ENCODE measurements at regions not wholly inside any gene's neighbourhood (a gene's known extent, or its start where the extent isn't known, plus 50 kb on each side); places are given as distances from the start of the nearest gene placed in this dataset.

DNA sequence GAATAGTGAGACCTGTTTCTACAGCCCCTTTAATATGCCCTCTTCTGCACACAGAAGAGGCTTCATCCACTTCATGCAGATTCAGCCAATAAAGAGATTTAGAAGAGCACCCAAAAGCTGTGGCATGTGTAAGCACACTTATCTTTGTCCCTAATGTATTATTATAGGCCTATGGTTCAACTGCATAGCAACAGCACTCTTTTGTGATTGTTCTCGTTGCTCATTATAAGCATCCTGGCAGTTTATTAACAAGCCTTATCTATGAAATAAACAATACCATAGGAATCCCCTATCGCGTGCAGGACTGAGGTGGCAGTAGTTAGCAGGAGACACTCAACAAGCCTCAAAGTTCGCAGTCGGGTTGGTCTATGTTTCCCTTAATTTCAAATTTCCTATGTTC, 138.5 kb upstream of the BEND6 start:
- no peak for TF ChIP-seq EP300 (IDR thresholded peaks at IDR 0.05)
- TF ChIP-seq, protein P1, sequence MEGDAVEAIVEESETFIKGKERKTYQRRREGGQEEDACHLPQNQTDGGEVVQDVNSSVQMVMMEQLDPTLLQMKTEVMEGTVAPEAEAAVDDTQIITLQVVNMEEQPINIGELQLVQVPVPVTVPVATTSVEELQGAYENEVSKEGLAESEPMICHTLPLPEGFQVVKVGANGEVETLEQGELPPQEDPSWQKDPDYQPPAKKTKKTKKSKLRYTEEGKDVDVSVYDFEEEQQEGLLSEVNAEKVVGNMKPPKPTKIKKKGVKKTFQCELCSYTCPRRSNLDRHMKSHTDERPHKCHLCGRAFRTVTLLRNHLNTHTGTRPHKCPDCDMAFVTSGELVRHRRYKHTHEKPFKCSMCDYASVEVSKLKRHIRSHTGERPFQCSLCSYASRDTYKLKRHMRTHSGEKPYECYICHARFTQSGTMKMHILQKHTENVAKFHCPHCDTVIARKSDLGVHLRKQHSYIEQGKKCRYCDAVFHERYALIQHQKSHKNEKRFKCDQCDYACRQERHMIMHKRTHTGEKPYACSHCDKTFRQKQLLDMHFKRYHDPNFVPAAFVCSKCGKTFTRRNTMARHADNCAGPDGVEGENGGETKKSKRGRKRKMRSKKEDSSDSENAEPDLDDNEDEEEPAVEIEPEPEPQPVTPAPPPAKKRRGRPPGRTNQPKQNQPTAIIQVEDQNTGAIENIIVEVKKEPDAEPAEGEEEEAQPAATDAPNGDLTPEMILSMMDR (IDR thresholded peaks at IDR 0.05) = no peak
